ENCODE measurements at regions not wholly inside any gene's neighbourhood (a gene's known extent, or its start where the extent isn't known, plus 50 kb on each side); places are given as distances from the start of the nearest gene placed in this dataset.

- Histone ChIP-seq H3K9me3 (ENCODE audit: control insufficient read depth, insufficient read depth, low read length) (no peaks in the 10 kb centered on the region), H3K4me1 (ENCODE audit: control insufficient read depth, insufficient read depth, low read length) (no peaks in the 10 kb centered on the region), H3K27me3 (ENCODE audit: control insufficient read depth, insufficient read depth, low read length) (no peaks in the 10 kb centered on the region), H3K4me3 (ENCODE audit: low read length) (no peak overlapping the region), H3K27ac (ENCODE audit: low read length) (no peak overlapping the region), H3K36me3 (ENCODE audit: control insufficient read depth, insufficient read depth, low read length) (no peaks in the 10 kb centered on the region)
- WGBS (ENCODE audit: insufficient coverage, insufficient read length), result 100% methylated on average over 1 of the region's 8 CpGs
- DNase-seq (ENCODE audit: low read depth, low spot score), result no peak
Observed at GRCh38 chr18:10244341-10244740, 210.1 kb upstream of the APCDD1 start.

GRCh38 chr18:10245031-10245845 is 209.2 kb upstream of the APCDD1 start:
- H3K27me3 ChIP-seq (ENCODE audit: control insufficient read depth, insufficient read depth, low read length), result no peaks in the 10 kb centered on the region
- WGBS (ENCODE audit: insufficient coverage, insufficient read length), result no CpG with 5 or more reads among the region's 11 CpGs
- no peak overlapping the region for H3K27ac ChIP-seq (ENCODE audit: low read length)
- H3K36me3 ChIP-seq (ENCODE audit: control insufficient read depth, insufficient read depth, low read length), result no peaks in the 10 kb centered on the region
- no peaks in the 10 kb centered on the region for H3K4me1 ChIP-seq (ENCODE audit: control insufficient read depth, insufficient read depth, low read length)
- H3K4me3 ChIP-seq (ENCODE audit: low read length), result no peak overlapping the region
- DNase-seq (ENCODE audit: low read depth, low spot score), result no peak
- no peaks in the 10 kb centered on the region for H3K9me3 ChIP-seq (ENCODE audit: control insufficient read depth, insufficient read depth, low read length)

GRCh38 chr18:10245846-10246175 is 208.6 kb upstream of the APCDD1 start:
- H3K36me3 ChIP-seq (ENCODE audit: control insufficient read depth, insufficient read depth, low read length), result no peaks in the 10 kb centered on the region
- DNase-seq (ENCODE audit: low read depth, low spot score), result no peak
- no CpG with 5 or more reads among the region's 6 CpGs for WGBS (ENCODE audit: insufficient coverage, insufficient read length)
- H3K27ac ChIP-seq (ENCODE audit: low read length), result no peak overlapping the region
- no peaks in the 10 kb centered on the region for H3K4me1 ChIP-seq (ENCODE audit: control insufficient read depth, insufficient read depth, low read length)
- no peaks in the 10 kb centered on the region for H3K9me3 ChIP-seq (ENCODE audit: control insufficient read depth, insufficient read depth, low read length)
- no peaks in the 10 kb centered on the region for H3K27me3 ChIP-seq (ENCODE audit: control insufficient read depth, insufficient read depth, low read length)
- H3K4me3 ChIP-seq (ENCODE audit: low read length), result no peak overlapping the region

- Histone ChIP-seq H3K4me3 (ENCODE audit: low read length) (no peak overlapping the region), H3K27ac (ENCODE audit: low read length) (no peak overlapping the region), H3K36me3 (ENCODE audit: control insufficient read depth, insufficient read depth, low read length) (no peaks in the 10 kb centered on the region), H3K27me3 (ENCODE audit: control insufficient read depth, insufficient read depth, low read length) (no peaks in the 10 kb centered on the region), H3K9me3 (ENCODE audit: control insufficient read depth, insufficient read depth, low read length) (no peaks in the 10 kb centered on the region), H3K4me1 (ENCODE audit: control insufficient read depth, insufficient read depth, low read length) (no peaks in the 10 kb centered on the region)
- no CpG with 5 or more reads among the region's 21 CpGs for WGBS (ENCODE audit: insufficient coverage, insufficient read length)
- no peak for DNase-seq (ENCODE audit: low read depth, low spot score)
Observed at GRCh38 chr18:10247021-10247741, 207.3 kb upstream of the APCDD1 start.

- no peaks in the 10 kb centered on the region for H3K9me3 ChIP-seq (ENCODE audit: control insufficient read depth, insufficient read depth, low read length)
- H3K4me3 ChIP-seq (ENCODE audit: low read length), result no peak overlapping the region
- H3K27ac ChIP-seq (ENCODE audit: low read length), result no peak overlapping the region
- no CpG with 5 or more reads among the region's 10 CpGs for WGBS (ENCODE audit: insufficient coverage, insufficient read length)
- no peaks in the 10 kb centered on the region for H3K36me3 ChIP-seq (ENCODE audit: control insufficient read depth, insufficient read depth, low read length)
- no peaks in the 10 kb centered on the region for H3K27me3 ChIP-seq (ENCODE audit: control insufficient read depth, insufficient read depth, low read length)
- H3K4me1 ChIP-seq (ENCODE audit: control insufficient read depth, insufficient read depth, low read length), result no peaks in the 10 kb centered on the region
- DNase-seq (ENCODE audit: low read depth, low spot score), result no peak
Observed at GRCh38 chr18:10247742-10248082, 206.7 kb upstream of the APCDD1 start.

- H3K9me3 ChIP-seq (ENCODE audit: control insufficient read depth, insufficient read depth, low read length), result no peaks in the 10 kb centered on the region
- DNase-seq (ENCODE audit: low read depth, low spot score), result no peak
- no CpG with 5 or more reads among the region's 5 CpGs for WGBS (ENCODE audit: insufficient coverage, insufficient read length)
- no peak overlapping the region for H3K27ac ChIP-seq (ENCODE audit: low read length)
- H3K27me3 ChIP-seq (ENCODE audit: control insufficient read depth, insufficient read depth, low read length), result no peaks in the 10 kb centered on the region
- H3K36me3 ChIP-seq (ENCODE audit: control insufficient read depth, insufficient read depth, low read length), result no peaks in the 10 kb centered on the region
- H3K4me3 ChIP-seq (ENCODE audit: low read length), result no peak overlapping the region
- no peaks in the 10 kb centered on the region for H3K4me1 ChIP-seq (ENCODE audit: control insufficient read depth, insufficient read depth, low read length)
Observed at GRCh38 chr18:10248738-10249137, 205.7 kb upstream of the APCDD1 start.

GRCh38 chr18:10249270-10249669 is 205.2 kb upstream of the APCDD1 start:
- no peaks in the 10 kb centered on the region for H3K27me3 ChIP-seq (ENCODE audit: control insufficient read depth, insufficient read depth, low read length)
- WGBS (ENCODE audit: insufficient coverage, insufficient read length), result no CpG with 5 or more reads among the region's 3 CpGs
- H3K36me3 ChIP-seq (ENCODE audit: control insufficient read depth, insufficient read depth, low read length), result no peaks in the 10 kb centered on the region
- no peaks in the 10 kb centered on the region for H3K4me1 ChIP-seq (ENCODE audit: control insufficient read depth, insufficient read depth, low read length)
- no peak overlapping the region for H3K4me3 ChIP-seq (ENCODE audit: low read length)
- no peak for DNase-seq (ENCODE audit: low read depth, low spot score)
- no peak overlapping the region for H3K27ac ChIP-seq (ENCODE audit: low read length)
- H3K9me3 ChIP-seq (ENCODE audit: control insufficient read depth, insufficient read depth, low read length), result no peaks in the 10 kb centered on the region

GRCh38 chr18:10249801-10250200 is 204.6 kb upstream of the APCDD1 start:
- DNase-seq (ENCODE audit: low read depth, low spot score), result no peak
- no peak overlapping the region for H3K4me3 ChIP-seq (ENCODE audit: low read length)
- H3K9me3 ChIP-seq (ENCODE audit: control insufficient read depth, insufficient read depth, low read length), result no peaks in the 10 kb centered on the region
- H3K4me1 ChIP-seq (ENCODE audit: control insufficient read depth, insufficient read depth, low read length), result no peaks in the 10 kb centered on the region
- WGBS (ENCODE audit: insufficient coverage, insufficient read length), result no CpG with 5 or more reads among the region's 1 CpG
- H3K27ac ChIP-seq (ENCODE audit: low read length), result no peak overlapping the region
- H3K36me3 ChIP-seq (ENCODE audit: control insufficient read depth, insufficient read depth, low read length), result no peaks in the 10 kb centered on the region
- H3K27me3 ChIP-seq (ENCODE audit: control insufficient read depth, insufficient read depth, low read length), result no peaks in the 10 kb centered on the region

- no CpG with 5 or more reads among the region's 4 CpGs for WGBS (ENCODE audit: insufficient coverage, insufficient read length)
Observed at GRCh38 chr18:10252494-10252893, 201.9 kb upstream of the APCDD1 start.

GRCh38 chr18:10252952-10253705 is 201.3 kb upstream of the APCDD1 start:
- H3K27me3 ChIP-seq (ENCODE audit: control insufficient read depth, insufficient read depth, low read length), result no peaks in the 10 kb centered on the region
- no peak overlapping the region for H3K27ac ChIP-seq (ENCODE audit: low read length)
- H3K36me3 ChIP-seq (ENCODE audit: control insufficient read depth, insufficient read depth, low read length), result no peaks in the 10 kb centered on the region
- no peak overlapping the region for H3K4me3 ChIP-seq (ENCODE audit: low read length)
- H3K4me1 ChIP-seq (ENCODE audit: control insufficient read depth, insufficient read depth, low read length), result no peaks in the 10 kb centered on the region
- no peak for DNase-seq (ENCODE audit: low read depth, low spot score)
- WGBS (ENCODE audit: insufficient coverage, insufficient read length), result no CpG with 5 or more reads among the region's 5 CpGs
- H3K9me3 ChIP-seq (ENCODE audit: control insufficient read depth, insufficient read depth, low read length), result no peaks in the 10 kb centered on the region

More at GRCh38 chr18:10252494-10252893, 201.9 kb upstream of the APCDD1 start:
- Histone ChIP-seq H3K36me3 (ENCODE audit: control insufficient read depth, insufficient read depth, low read length) (no peaks in the 10 kb centered on the region), H3K4me3 (ENCODE audit: low read length) (no peak overlapping the region), H3K9me3 (ENCODE audit: control insufficient read depth, insufficient read depth, low read length) (no peaks in the 10 kb centered on the region), H3K27ac (ENCODE audit: low read length) (no peak overlapping the region), H3K27me3 (ENCODE audit: control insufficient read depth, insufficient read depth, low read length) (no peaks in the 10 kb centered on the region), H3K4me1 (ENCODE audit: control insufficient read depth, insufficient read depth, low read length) (no peaks in the 10 kb centered on the region)
- DNase-seq (ENCODE audit: low read depth, low spot score), result no peak
